Smooth muscle cell (in vitro differentiated cells): ENCODE measurements at regions not wholly inside any gene's neighbourhood (a gene's known extent, or its start where the extent isn't known, plus 50 kb on each side); places are given as distances from the start of the nearest gene placed in this dataset.
A peak's percentile ranks its signal among the peaks of the same experiment; 100 is the strongest.

Source experiments
- DNase-seq: peaks from one replicate; lab custom pipeline; 2025; ENCODE audit not compliant: unreplicated experiment; lab: John Stamatoyannopoulos, UW
- H2AFZ ChIP-seq: fragments of 200-600 bp; sonication (generic); 2 replicates; pipeline ENCODE4 v1.6.0; 2016; ENCODE audit warnings: antibody characterized with exemption, low read depth, mild to moderate bottlenecking
- H3F3A ChIP-seq: fragments of 200-600 bp; sonication (generic); 2 replicates; pipeline ENCODE4 v1.6.0; 2017; ENCODE audit warnings: antibody characterized with exemption, low read depth
- H3K27ac ChIP-seq: fragments of 200-600 bp; sonication (generic); 2 replicates; pipeline ENCODE4 v1.5.1; 2016; ENCODE audit warnings: low read depth, mild to moderate bottlenecking
- H3K27me3 ChIP-seq: fragments of 200-600 bp; sonication (generic); 2 replicates; pipeline ENCODE4 v1.6.1; 2016; ENCODE audit warnings: low read depth, mild to moderate bottlenecking
- H3K36me3 ChIP-seq: fragments of 200-600 bp; sonication (generic); 2 replicates; pipeline ENCODE4 v1.5.1; 2016; ENCODE audit warnings: low read depth
- H3K4me1 ChIP-seq: fragments of 200-600 bp; sonication (generic); 2 replicates; pipeline ENCODE4 v1.5.1; 2016; ENCODE audit warnings: low read depth
- H3K4me2 ChIP-seq: fragments of 200-600 bp; sonication (generic); 2 replicates; pipeline ENCODE4 v1.6.0; 2016; ENCODE audit warnings: mild to moderate bottlenecking
- H3K4me3 ChIP-seq: fragments of 200-600 bp; sonication (generic); 2 replicates; pipeline ENCODE4 v1.5.1; 2016; ENCODE audit warnings: mild to moderate bottlenecking
- H3K79me2 ChIP-seq: fragments of 200-600 bp; sonication (generic); 2 replicates; pipeline ENCODE4 v1.6.0; 2016; ENCODE audit warnings: low read depth, mild to moderate bottlenecking
- H3K9ac ChIP-seq: fragments of 200-600 bp; sonication (generic); 2 replicates; pipeline ENCODE4 v1.6.0; 2016; ENCODE audit warnings: low read depth
- H3K9me3 ChIP-seq: fragments of 200-600 bp; sonication (generic); replicated peaks from 2 replicates; pipeline ENCODE4 v1.5.1; 2016; ENCODE audit warnings: low read depth
- H4K20me1 ChIP-seq: fragments of 200-600 bp; sonication (generic); 2 replicates; pipeline ENCODE4 v1.6.0; 2016; ENCODE audit warnings: low read depth
- WGBS: methylation state at CpG from one replicate; pipeline ENCODE4 v1.1.7; 2016; ENCODE audit warnings: low lambda C conversion rate; 5-methylcytosine and 5-hydroxymethylcytosine counted together
- TF ChIP-seq, protein P1 (sequence below): fragments of 200-600 bp; sonication (generic); IDR thresholded peaks from 2 replicates; pipeline ENCODE4 v1.5.1; 2017; ENCODE audit warnings: borderline replicate concordance, mild to moderate bottlenecking, antibody characterized with exemption; ENCODE audit not compliant: insufficient read depth, poor library complexity, severe bottlenecking

GRCh38 chr11:95506777-95507176 lies 275.8 kb upstream of the SESN3 start:
- no peaks in the 10 kb centered on the region for H4K20me1 ChIP-seq
- DNase-seq, result no peak
- H3K27me3 ChIP-seq, result no peaks in the 10 kb centered on the region

GRCh38 chr11:95505927-95506426 lies 275.0 kb upstream of the SESN3 start:
- no peak overlapping the region for H2AFZ ChIP-seq
- H3K27ac ChIP-seq, result peak overlapping the region; percentile 77
- no peaks in the 10 kb centered on the region for H4K20me1 ChIP-seq
- TF ChIP-seq, protein P1, sequence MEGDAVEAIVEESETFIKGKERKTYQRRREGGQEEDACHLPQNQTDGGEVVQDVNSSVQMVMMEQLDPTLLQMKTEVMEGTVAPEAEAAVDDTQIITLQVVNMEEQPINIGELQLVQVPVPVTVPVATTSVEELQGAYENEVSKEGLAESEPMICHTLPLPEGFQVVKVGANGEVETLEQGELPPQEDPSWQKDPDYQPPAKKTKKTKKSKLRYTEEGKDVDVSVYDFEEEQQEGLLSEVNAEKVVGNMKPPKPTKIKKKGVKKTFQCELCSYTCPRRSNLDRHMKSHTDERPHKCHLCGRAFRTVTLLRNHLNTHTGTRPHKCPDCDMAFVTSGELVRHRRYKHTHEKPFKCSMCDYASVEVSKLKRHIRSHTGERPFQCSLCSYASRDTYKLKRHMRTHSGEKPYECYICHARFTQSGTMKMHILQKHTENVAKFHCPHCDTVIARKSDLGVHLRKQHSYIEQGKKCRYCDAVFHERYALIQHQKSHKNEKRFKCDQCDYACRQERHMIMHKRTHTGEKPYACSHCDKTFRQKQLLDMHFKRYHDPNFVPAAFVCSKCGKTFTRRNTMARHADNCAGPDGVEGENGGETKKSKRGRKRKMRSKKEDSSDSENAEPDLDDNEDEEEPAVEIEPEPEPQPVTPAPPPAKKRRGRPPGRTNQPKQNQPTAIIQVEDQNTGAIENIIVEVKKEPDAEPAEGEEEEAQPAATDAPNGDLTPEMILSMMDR, result no peak
- H3K79me2 ChIP-seq, result no peaks in the 10 kb centered on the region
- H3K9ac ChIP-seq, result no peak overlapping the region
- H3K4me1 ChIP-seq, result peaks cover 19% of the 10 kb centered on the region
- H3K4me2 ChIP-seq, result peak overlapping the region; percentile 17
- H3F3A ChIP-seq, result peaks cover 28% of the 10 kb centered on the region
- H3K4me3 ChIP-seq, result no peak overlapping the region
- H3K9me3 ChIP-seq, result no peaks in the 10 kb centered on the region
- no peak for DNase-seq
- WGBS, result 38% methylated on average over 8 of the region's 8 CpGs
- H3K36me3 ChIP-seq, result no peaks in the 10 kb centered on the region
- H3K27me3 ChIP-seq, result no peaks in the 10 kb centered on the region

More at GRCh38 chr11:95506777-95507176, 275.8 kb upstream of the SESN3 start:
- TF ChIP-seq, protein P1, result no peak
- WGBS, result 43% methylated on average over 2 of the region's 2 CpGs
- Histone ChIP-seq H3K9me3 (no peaks in the 10 kb centered on the region), H3K4me3 (no peak overlapping the region), H3K9ac (no peak overlapping the region), H3K36me3 (no peaks in the 10 kb centered on the region), H2AFZ (no peak overlapping the region), H3F3A (peaks cover 27% of the 10 kb centered on the region), H3K4me2 (peak overlapping the region; percentile 17), H3K4me1 (peaks cover 19% of the 10 kb centered on the region), H3K79me2 (no peaks in the 10 kb centered on the region), H3K27ac (peak overlapping the region; percentile 77)

GRCh38 chr11:95503047-95503446 lies 272.0 kb upstream of the SESN3 start:
- no peaks in the 10 kb centered on the region for H3K9me3 ChIP-seq
- peaks cover 32% of the 10 kb centered on the region for H3K4me1 ChIP-seq
- H3K27me3 ChIP-seq, result no peaks in the 10 kb centered on the region
- H4K20me1 ChIP-seq, result no peaks in the 10 kb centered on the region
- no peak overlapping the region for H3K27ac ChIP-seq
- TF ChIP-seq, protein P1, result no peak
- no peaks in the 10 kb centered on the region for H3K79me2 ChIP-seq
- peaks cover 37% of the 10 kb centered on the region for H3F3A ChIP-seq
- no peak overlapping the region for H3K4me2 ChIP-seq
- no peaks in the 10 kb centered on the region for H3K36me3 ChIP-seq
- no peak overlapping the region for H3K4me3 ChIP-seq
- no peak overlapping the region for H2AFZ ChIP-seq
- no peak for DNase-seq
- 88% methylated on average over 1 of the region's 1 CpG for WGBS
- H3K9ac ChIP-seq, result no peak overlapping the region

DNA sequence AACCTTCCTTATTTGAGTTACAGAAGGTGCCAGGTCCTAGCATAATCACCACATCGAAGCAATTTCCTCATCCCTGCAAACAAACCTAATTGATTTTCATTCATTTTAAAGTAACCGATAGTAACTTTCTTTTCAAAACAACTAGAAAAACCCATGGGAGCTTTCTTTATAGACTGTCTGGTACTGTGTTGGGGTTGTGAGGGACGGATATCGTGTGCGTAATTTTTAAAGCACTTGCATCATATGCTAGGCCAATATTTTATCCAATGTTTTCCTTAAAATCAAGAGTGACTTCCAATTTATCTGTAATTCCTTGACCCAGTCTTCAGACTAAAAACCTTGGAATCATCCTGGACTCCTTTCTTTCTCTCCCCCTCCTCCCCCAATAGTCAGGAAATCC lies 271.5 kb upstream of the SESN3 start:
- H3K4me1 ChIP-seq, result peaks cover 27% of the 10 kb centered on the region
- no peaks in the 10 kb centered on the region for H3K9me3 ChIP-seq
- H3F3A ChIP-seq, result peaks cover 32% of the 10 kb centered on the region
- TF ChIP-seq, protein P1, result no peak
- no peak overlapping the region for H3K9ac ChIP-seq
- H3K27me3 ChIP-seq, result no peaks in the 10 kb centered on the region
- H3K4me2 ChIP-seq, result no peak overlapping the region
- no peak overlapping the region for H3K27ac ChIP-seq
- H3K36me3 ChIP-seq, result no peaks in the 10 kb centered on the region
- no peak for DNase-seq
- whole genome bisulfite sequencing, result 93% methylated on average over 5 of the region's 5 CpGs
- no peaks in the 10 kb centered on the region for H3K79me2 ChIP-seq
- no peak overlapping the region for H3K4me3 ChIP-seq
- no peak overlapping the region for H2AFZ ChIP-seq
- no peaks in the 10 kb centered on the region for H4K20me1 ChIP-seq
